ENCODE measurements at regions not wholly inside any gene's neighbourhood (a gene's known extent, or its start where the extent isn't known, plus 50 kb on each side); places are given as distances from the start of the nearest gene placed in this dataset.

DNA sequence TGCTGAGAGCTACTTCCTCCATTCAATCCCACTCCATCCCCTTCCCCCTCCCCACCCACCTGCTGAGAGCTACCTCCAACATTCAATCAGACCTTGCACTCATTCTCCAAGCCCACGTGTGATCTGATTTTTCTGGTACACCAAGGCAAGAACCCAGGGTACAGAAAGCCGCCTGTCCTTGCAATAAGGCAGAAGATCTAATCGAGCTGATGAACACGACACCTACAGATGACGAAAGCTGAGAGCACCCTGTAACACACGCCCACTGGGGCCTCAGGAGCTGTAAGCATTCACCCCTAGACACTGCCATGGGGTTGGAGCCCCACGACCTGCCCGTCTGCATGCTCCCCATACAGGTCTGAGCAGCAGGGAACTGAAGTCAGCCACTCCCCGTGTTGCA is 58.3 kb downstream of the TRIML1 start:
- no peak for DNase-seq

DNA sequence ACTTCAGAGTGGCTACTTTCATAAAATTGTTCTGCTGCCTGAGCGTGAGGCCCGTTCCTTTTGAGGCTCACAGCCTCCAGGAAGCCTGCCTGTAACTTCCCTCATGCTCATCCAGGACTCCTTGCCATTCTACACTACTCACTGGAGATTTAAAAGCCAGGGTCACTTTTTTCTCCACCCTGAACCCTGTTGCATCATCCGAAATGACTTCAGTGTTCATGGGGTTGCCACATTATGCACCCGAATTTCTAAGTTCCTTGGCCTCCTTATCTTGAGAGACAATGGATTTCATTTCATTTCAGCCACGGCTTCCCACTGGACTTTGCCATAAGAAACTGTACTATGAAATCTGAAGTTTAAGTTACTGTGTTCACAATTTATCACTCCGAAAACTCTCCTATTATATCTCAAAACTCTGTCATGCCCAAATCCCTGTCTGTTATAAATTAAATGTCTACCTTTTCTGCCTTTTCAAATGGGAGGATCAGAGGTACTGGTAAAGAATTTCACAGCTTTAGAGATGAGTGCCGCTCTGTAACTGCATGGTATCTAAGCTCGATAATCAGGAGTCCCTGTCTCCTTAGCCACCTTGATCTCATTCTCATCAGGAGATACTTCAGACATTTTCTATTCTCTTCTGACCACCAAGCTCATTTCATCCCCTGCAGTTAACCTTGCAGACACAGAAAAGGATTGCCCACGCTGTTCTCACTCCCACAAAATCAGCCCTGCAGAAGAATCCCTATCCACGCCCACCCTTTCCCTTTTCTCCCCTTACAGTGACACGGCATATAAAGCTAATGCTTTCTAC is 59.9 kb downstream of the TRIML1 start:
- DNase-seq = no peak

DNA sequence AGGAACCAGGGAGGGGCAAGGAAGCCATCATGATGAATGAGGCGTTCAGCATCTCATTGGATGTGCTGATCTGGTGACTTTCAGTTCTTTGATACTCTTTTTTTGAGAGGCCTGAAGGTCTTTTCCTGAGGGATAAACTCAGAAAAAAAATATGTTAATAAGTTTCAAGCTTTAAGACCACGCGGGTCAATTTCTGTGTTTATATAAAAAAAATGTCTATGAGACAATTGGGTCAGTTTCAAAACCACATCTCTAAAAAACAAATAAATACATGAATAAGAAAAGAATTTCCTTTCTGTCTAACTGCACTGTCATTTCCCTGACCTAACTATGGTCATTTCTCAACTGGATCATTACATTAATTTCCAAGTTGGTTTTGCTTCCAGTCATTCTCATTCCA is 62.6 kb downstream of the TRIML1 start:
- DNase-seq = no peak

DNA sequence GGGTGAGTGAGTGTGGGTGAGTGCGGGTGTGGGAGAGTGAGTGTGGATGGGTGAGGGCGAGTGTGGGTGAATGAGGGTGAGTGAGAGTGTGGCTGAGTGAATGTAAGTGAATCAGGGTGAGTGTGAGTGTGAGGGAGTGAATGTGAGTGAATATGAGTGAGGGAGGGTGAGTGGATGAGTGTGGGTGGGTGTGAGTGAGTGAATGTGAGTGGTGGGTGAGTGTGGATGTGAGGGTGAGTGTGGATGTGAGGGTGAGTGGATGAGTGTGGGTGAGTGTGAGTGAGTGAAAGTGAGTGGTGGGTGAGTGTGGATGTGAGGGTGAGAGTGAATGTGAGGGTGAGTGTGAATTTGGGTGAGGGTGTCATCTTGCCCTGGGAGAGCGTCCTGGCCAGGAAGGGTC is 67.5 kb downstream of the TRIML1 start:
- DNase-seq = no peak

DNA sequence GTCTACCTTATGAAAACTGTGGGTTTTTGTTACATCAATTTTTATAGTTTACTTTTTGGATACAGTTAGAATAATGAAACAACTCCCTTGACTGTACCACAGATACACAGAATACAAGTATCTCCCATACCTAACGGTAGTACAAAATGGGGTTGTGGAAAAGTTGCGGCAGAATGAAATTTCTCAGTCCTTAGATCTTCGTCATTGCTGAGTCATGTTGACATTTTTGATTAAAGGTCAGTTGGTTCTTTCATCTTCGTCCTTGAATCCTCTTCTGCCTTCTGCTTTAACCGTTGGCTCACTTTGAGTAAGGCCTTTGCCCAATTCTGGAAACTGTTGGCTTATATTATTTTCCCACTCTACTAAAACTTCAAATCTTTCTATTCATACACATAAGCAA is 75.6 kb downstream of the TRIML1 start:
- no peak for DNase-seq

DNA sequence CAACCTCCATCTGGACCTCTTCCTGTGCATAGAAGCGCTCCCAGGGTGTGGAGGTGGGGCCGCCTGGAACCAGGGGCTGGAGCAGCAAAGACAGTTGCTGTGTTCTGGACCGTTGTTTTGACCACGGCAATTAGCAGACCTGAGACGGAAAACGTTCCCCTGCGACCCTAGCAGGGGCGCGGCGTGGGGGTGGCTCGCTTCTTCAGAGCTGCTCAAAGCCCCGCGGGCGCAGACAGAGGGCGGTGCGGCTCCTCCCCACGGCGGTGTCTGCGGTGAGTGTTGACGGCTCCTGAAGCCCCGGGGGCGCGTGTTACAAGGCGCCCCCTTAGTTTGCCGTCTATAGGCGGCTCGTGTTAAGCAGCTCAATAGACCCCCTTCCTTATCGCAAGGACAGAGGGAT is 79.2 kb downstream of the TRIML1 start:
- no peak for DNase-seq

DNA sequence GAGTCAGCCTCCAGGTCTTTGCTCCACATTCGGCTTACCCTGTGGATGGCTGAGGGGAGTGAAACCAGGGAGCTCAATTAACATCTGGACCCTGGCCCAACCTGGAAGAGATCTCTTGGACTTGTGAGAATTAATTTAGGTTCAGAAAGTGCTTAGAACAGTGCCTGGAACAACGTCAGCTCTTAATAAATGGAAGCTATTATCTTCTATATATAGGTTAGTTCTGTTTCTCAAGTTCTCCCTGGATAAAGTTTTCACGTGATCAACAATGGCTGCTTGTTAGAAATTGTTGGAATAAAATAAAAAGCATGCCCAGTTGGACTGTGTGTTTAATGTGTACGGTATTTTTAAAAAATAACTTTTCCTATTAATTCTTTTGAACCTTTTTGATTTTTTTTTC is 80.8 kb downstream of the TRIML1 start:
- DNase-seq = no peak

DNA sequence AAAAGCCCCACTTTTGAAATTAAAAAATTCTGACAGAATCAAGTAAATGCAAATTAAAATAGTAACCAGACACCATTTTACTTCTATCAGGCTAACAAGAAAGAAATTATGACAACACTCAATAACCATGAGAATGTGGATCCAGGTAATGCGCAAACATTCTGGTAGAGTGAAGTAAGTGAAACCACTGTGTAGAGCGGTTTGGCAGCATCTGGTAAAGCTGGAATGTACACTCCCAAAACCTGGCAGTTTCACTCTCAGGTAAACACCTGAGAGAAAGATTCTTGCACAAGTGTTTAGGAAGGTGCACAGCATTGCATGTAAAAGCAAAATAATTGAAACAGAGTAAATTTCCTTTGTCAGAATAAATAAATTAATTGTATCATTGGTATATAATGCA is 81.8 kb downstream of the TRIML1 start:
- no peak for DNase-seq

DNA sequence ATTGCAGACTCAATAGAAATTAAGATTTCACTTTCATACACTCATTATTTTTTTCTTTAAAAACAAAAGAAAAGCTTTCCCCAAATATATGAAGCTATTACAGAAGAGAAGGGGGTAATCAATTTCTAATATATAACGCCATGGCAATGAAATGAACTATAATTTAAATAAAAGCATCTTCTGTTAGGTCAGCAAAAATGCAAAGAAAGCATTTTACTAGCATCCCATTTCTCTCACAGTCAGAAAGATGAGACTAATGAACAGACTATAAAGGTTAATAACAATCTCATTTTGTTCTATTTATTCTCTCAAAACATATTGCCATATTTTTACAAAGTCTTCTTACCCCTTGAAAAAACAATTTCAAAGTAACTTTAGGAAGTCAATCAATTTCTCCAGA is 89.0 kb downstream of the TRIML1 start:
- DNase-seq = no peak

DNA sequence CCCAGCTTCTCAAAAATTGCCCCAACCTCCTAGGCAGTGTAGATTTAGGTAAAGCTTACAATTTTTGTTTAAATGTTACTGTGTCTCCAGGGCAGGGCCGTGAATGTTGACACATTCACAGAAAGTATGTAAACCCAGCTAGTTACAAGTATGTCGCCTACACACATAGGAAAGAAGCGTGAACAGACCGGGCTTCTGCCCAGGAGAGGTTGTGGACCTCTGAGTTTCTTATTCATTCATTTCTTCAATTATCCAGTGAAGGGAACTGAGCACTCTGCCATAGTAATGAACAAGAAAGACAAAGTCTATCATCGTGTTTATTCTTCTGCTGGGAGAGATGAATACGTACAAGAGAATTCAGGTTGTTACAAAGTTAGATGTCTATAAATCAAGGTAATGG is 93.2 kb downstream of the TRIML1 start:
- no peak for DNase-seq

DNA sequence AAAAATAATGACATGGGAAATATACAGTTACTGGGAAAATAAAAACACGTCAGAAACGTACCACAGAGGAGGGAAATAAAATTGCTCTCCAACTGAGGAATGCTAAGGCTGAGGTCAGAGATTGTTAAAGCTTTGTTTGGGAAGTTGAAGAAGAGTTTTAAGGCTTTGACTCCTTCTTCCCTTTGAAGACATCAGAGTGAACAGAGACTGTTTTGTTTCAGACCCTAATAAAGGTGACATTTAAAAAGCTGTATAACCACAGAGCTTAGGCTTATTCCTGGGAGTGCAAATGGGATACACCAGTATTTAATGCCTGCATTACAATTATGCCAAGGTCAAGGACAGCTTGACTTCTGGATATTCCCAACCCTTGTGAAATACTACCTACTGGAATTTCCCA is 102.8 kb downstream of the TRIML1 start:
- no peak for DNase-seq

DNA sequence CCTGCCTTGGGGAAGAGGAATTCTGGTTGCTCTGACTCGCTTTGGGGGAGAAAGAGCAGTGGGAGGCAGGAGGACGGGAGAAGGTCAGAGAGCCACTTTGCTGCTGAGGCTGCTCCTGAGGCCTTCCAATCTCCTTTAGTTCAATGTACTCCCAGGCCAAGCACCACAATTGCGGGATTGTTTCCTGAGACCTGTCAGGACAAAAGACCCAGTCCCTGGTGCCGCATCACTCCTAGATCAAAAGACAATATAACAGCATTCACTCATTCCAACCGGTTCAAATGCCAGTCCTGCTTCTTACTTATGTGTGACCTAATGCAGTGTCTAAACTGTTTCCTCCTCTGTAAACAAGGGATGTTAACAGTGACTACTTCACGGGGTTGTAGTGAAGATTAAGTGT is 106.4 kb downstream of the TRIML1 start:
- DNase-seq = no peak

DNA sequence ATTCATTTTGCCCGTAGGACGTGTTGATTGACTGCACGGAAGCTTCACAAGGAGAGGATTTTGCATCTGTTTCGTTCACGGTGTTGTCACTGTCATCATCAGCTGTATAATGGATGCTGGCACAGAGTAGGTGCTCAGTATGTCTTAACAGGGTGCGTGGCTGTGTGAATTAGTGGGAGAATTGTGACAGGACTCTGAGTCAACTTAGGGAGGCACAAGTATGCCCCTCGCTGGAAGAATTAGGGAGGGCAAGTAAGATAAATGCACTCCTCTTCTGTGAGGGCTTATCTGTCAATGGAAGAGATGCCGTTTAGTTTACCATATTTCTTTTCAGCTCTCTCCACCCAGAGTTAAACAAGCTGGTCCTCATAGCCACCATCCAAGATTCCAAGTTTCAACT is 107.2 kb downstream of the TRIML1 start:
- DNase-seq = no peak

DNA sequence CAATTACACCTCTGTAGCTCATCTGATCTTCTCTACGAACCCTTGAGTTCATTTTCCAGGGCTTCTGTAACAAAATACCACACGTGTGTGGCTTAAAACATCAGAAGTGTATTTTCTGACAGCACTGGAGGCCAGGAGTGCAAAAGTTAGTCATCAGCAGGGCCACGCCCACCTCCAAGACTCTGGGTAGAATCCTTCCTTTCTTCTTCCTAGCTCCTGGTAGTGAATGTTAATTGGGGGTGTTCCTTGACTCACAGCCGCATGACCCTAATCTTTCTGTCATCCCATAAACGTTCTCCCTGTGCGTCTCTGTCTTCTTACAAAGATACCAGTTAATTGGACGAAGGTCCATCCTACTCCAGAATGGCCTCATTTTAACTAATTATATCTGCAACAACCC is 115.0 kb downstream of the TRIML1 start:
- no peak for DNase-seq

DNA sequence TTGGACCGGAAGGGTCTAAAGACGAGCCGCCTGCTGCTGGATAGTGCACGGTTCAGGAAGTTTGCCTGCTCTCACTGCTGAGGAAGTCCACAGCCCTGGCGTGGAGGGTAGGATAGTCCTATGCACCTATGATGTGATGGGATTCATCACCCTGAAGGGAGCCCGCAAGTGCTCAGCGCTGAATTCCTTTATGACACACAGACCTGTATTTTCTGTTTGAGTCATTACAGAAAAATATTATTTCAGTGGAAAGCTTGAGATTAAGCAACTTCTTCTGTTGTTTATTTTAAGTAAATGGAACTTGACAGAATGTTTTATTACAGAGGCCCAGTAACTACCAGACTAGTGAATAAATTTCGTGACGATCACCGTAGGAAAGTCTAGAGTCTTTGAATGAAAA is 123.2 kb downstream of the TRIML1 start:
- no peak for DNase-seq

DNA sequence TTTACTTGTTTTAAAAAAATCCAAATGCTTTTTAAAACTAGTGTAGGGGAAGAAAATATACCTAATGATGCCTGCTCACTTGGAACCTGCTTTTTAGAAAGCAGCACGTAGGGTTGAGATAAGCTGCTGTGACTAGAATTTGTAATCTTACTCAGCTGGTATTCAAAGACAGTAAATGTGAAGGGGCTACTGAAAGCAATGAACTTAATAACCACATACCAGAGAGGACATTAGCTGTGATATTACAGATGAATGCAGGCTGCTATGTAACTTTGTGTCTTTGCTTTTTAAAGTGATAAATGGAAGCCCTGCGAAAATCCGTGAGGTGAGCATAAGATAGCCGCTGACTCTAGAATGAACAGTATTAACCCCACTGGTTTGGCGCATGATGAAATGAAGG is 124.1 kb downstream of the TRIML1 start:
- no peak for DNase-seq

DNA sequence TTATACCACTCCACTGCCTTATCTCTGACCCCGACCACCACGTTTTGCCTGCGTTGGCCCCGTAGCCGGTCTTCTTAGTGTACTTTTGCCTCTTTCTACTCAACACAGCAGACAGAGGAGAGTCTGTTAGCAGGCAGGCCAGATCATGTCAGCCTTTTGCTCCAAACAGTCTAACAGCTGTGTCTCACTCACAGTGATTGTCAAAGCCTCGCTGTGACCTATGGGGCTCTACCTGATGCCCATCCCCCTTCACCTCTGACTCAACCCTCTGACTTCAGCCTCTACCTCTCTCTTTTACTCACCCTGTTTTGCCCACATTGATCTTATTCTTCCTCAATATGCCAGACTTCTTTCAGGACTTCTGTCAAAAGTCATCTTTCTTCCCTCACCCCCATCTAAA is 127.1 kb downstream of the TRIML1 start:
- no peak for DNase-seq

DNA sequence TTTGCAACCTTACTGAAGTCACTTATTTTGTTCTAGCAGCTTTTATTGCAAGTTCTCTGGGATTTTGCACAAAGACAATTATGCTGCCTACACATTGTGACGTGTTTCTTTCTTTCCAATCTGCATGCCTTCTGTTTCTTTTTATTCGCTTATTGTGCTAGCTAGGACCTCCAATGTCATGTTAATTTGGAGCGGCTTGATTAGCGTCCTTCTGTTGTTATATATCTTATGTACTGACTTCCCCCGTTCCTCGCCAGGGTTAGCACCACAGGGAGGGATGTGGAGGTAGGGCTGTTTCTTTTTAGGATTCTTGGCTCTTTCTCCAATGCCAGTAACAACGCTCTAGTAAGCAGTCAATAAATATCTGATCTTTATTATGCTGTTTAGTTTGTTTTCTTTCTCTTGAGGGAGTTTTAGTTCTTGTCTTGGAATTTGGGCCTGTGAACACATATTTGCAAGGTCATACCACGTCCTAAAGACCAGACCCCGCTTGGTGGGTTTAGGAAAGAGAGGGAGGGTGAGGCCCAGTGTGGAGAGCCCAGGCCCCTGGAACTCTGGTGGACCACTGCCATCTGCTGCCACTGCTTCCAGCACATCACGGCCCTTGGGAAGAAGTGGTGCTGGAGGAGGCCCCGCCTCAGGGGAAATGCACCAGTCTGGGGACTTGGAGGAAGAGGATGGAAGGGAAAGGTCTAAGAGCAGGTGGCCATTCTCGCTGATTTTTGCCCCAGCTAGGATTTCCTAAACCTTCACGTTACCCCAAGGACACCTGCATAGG is 129.1 kb downstream of the TRIML1 start:
- no peak for DNase-seq

DNA sequence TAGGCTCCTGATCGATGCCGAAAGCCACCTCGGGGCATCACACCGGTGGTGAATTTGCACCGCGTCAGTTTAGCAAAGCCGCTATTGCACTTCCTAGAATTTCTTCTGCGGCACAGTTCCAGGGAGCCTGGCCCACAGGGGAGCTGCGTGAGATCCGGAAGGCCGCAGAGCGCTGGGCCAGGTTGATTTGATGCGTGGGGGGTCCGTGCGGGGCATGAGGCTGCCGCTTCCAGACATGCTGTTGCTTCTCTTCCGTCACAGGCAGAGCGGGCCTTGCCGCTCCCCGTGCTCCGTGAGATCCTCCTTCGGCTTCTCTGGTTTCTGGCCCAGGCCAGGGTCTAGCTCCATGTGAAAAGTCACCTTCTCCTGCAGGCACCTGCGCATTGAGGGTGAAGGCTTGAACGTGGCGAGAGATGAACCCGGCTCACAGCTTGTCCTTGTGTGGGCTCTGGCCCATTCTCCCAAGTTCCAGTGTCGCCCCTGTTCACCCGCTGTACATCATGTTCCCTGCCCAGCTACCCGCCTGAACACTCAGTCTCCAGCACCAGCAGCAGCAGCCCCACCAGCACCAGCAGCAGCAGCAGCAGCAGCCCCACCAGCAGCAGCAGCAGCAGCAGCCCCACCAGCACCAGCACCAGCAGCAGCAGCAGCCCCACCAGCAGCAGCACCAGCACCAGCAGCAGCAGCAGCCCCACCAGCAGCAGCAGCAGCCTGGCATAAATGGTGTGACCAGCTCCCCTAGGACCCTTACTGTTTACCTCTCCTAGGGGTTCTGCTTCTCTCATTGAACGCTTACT is 131.2 kb downstream of the TRIML1 start:
- DNase-seq = no peak

DNA sequence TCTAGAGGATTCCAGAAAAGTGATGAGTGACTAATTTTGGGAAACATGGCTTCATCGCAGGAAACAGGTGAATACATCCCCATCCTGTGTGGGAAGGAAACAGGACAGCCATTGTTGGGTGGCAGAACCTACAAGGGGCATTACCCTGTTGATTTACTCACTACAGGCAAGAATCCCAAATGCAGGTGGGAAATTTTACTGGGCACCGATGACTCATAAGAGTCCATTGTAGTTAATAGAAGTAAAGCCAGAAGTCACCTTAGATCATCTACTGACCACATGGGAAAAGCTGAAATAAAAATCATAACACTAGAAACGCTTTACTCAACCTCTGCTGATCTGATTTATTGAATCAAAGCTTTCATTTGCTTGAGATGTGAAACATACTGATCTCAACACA is 136.4 kb downstream of the TRIML1 start:
- DNase-seq = no peak

DNA sequence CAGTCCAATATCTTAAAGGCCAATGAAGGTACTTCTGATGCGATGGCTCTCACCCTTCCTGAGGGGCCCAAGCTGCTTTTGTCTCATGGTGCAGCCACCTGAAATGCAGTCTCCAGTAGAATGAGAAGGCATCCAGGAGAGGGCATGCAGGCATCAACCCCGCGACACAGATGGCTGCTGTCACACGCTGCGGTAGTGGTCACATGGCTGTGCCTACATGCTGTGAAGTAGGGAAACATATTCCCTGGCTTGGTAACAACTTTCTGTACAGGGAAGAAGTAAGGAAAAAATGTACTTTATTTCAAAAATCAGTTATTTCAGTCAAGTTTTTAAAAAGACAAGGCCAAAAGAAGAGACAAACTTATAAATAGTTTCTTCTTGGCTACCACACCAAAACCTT is 139.9 kb downstream of the TRIML1 start:
- DNase-seq = no peak

DNA sequence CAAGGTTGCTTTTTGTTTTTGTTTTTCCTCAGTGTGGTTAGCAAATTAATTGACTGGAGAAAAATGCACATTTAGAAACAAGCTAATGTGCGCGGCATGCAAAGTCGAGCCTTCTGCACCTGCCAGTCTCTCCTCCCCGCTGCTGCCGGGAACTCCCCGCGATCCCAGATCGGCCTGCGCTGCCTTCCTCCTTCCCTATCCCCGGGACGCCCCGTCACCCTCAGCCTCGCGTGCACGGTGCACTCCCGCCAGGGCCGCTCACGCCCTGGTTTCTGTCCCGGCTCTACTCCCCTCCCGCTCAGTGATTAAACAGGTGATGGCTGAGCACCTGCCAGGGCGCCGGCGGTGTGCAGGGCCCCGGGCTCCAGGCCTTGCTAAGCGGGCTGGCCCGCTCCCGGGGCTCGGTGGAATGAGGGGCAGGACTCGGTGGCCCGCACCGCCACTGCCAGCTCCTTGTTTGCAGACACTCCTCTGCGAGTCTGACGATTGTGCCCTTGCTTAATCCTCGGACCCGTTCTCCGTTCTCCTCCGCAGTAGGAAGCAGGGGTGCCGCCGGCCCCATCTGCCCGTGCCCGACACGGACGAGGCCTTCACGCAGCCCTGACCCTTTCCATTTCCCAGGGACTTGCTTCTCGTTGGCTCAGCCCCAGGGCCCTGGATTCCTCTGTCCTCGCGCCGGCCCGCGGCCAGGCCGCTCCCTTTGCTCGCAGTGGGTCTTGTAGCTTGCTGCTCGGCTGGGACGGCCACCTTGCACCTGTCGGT is 143.4 kb downstream of the TRIML1 start:
- no peak for DNase-seq

All from stimulated activated CD4-positive, alpha-beta T cell treated with anti-CD3 and anti-CD28 coated beads, Interleukin-4, amount 100 ng/mL, for 24 hours (primary cell).